GM12873 (cell line): ENCODE measurements at regions not wholly inside any gene's neighbourhood (a gene's known extent, or its start where the extent isn't known, plus 50 kb on each side); places are given as distances from the start of the nearest gene placed in this dataset.

Experiments
- CTCF ChIP-seq: IDR thresholded peaks from 2 replicates; pipeline ENCODE4 v1.5.1; 2012; ENCODE audit warnings: low read depth, mild to moderate bottlenecking, moderate library complexity, low read length, control low read depth; ENCODE audit not compliant: insufficient read depth; ENCODE audit errors: missing control alignments

GRCh38 chr5:118095115-118095514, 893.2 kb downstream of the DTWD2 start:
- no peak for TF ChIP-seq CTCF

- TF ChIP-seq CTCF, result no peak
Measured at GRCh38 chr5:118088448-118088847, 899.9 kb downstream of the DTWD2 start.

GRCh38 chr5:118076490-118076889, 911.9 kb downstream of the DTWD2 start:
- no peak for TF ChIP-seq CTCF

GRCh38 chr5:118070041-118070440, 918.3 kb downstream of the DTWD2 start:
- TF ChIP-seq CTCF, result no peak

- no peak for TF ChIP-seq CTCF
Measured at GRCh38 chr5:118069452-118069851, 918.9 kb downstream of the DTWD2 start.

GRCh38 chr5:118068886-118069285, 919.5 kb downstream of the DTWD2 start:
- no peak for TF ChIP-seq CTCF

- TF ChIP-seq CTCF, result peak; percentile 28
Measured at GRCh38 chr5:118060833-118061232, 927.5 kb downstream of the DTWD2 start.
